ENCODE measurements at regions not wholly inside any gene's neighbourhood (a gene's known extent, or its start where the extent isn't known, plus 50 kb on each side); places are given as distances from the start of the nearest gene placed in this dataset.

GRCh38 chr2:238717084-238717483 is 130.8 kb upstream of the TWIST2 start:
- WGBS (ENCODE audit: insufficient coverage): 76% methylated on average over 5 of the region's 9 CpGs
- Histone ChIP-seq H3K36me3 (replicated peaks in 1 of 2; ENCODE audit: control extremely low read depth in 1 of 2, control insufficient read depth in 1 of 2, extremely low read depth in 1 of 2, insufficient read depth in 2 of 2, low read length in 1 of 2) (no peaks in the 10 kb centered on the region), H3K4me2 (replicated peaks; ENCODE audit: low read depth, low read length, poor library complexity, severe bottlenecking) (no peak overlapping the region), H3K9me3 (ENCODE audit: control extremely low read depth in 1 of 3, control insufficient read depth in 2 of 3, insufficient read depth in 1 of 3, low read length in 2 of 3) (peaks cover 0 to 20% (median 0%) of the 10 kb centered on the region in 3 donors), H3K4me3 (ENCODE audit: control extremely low read depth in 1 of 5, extremely low read depth in 1 of 5, insufficient read depth in 1 of 5, low read depth in 2 of 5, low read length in 4 of 5) (no peak overlapping the region), H2AFZ (ENCODE audit: insufficient read depth, low read depth, low read length, poor library complexity, severe bottlenecking) (no peak overlapping the region), H3K27me3 (replicated peaks in 1 of 4; ENCODE audit: control extremely low read depth in 1 of 4, control insufficient read depth in 3 of 4, insufficient read depth in 4 of 4, low read length in 3 of 4) (peaks cover 0 to 3% (median 1%) of the 10 kb centered on the region in 4 experiments), H3K9ac (ENCODE audit: low read length) (no peak overlapping the region), H3K4me1 (ENCODE audit: control insufficient read depth in 2 of 2, insufficient read depth in 2 of 2, low read length in 2 of 2) (no peaks in the 10 kb centered on the region), H3K79me2 (ENCODE audit: control insufficient read depth, insufficient read depth, low read length) (no peaks in the 10 kb centered on the region), H3K27ac (ENCODE audit: low read length in 2 of 2) (no peak overlapping the region), H4K20me1 (ENCODE audit: control insufficient read depth, insufficient read depth, low read length, poor library complexity, severe bottlenecking) (no peaks in the 10 kb centered on the region)
- Mint-ChIP-seq H3K27me3 (peaks cover 7% of the 10 kb centered on the region), H3K4me1 (no peaks in the 10 kb centered on the region), H3K4me3 (no peak overlapping the region), H3K27ac (no peak overlapping the region), H3K9me3 (ENCODE audit: insufficient read depth) (no peaks in the 10 kb centered on the region)
- intact Hi-C loops (cut with micrococcal nuclease): no loop called here
- no peak for TF ChIP-seq EZH2 (IDR thresholded peaks at IDR 0.05; ENCODE audit: borderline replicate concordance, insufficient read depth, low read depth, low read length, poor library complexity, severe bottlenecking)
- TF ChIP-seq, protein P1, sequence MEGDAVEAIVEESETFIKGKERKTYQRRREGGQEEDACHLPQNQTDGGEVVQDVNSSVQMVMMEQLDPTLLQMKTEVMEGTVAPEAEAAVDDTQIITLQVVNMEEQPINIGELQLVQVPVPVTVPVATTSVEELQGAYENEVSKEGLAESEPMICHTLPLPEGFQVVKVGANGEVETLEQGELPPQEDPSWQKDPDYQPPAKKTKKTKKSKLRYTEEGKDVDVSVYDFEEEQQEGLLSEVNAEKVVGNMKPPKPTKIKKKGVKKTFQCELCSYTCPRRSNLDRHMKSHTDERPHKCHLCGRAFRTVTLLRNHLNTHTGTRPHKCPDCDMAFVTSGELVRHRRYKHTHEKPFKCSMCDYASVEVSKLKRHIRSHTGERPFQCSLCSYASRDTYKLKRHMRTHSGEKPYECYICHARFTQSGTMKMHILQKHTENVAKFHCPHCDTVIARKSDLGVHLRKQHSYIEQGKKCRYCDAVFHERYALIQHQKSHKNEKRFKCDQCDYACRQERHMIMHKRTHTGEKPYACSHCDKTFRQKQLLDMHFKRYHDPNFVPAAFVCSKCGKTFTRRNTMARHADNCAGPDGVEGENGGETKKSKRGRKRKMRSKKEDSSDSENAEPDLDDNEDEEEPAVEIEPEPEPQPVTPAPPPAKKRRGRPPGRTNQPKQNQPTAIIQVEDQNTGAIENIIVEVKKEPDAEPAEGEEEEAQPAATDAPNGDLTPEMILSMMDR (IDR thresholded peaks at IDR 0.05): no peak
- ATAC-seq (ENCODE audit: low read depth) (no peak), DNase-seq (no peak)
- CTCF ChIA-PET: no interaction called here
- POLR2A ChIA-PET: no interaction called here

- H3K4me3 ChIP-seq (ENCODE audit: control extremely low read depth in 1 of 5, extremely low read depth in 1 of 5, insufficient read depth in 1 of 5, low read depth in 2 of 5, low read length in 4 of 5): no peak overlapping the region
- Mint-ChIP-seq H3K27me3 (peaks cover 7% of the 10 kb centered on the region), H3K4me3 (no peak overlapping the region), H3K9me3 (ENCODE audit: insufficient read depth) (no peaks in the 10 kb centered on the region), H3K27ac (no peak overlapping the region), H3K4me1 (no peaks in the 10 kb centered on the region)
- no peaks in the 10 kb centered on the region for H3K36me3 ChIP-seq (replicated peaks in 1 of 2; ENCODE audit: control extremely low read depth in 1 of 2, control insufficient read depth in 1 of 2, extremely low read depth in 1 of 2, insufficient read depth in 2 of 2, low read length in 1 of 2)
- H3K9ac ChIP-seq (ENCODE audit: low read length): no peak overlapping the region
- intact Hi-C loops (cut with micrococcal nuclease): no loop called here
- 93% methylated on average over 10 of the region's 10 CpGs for WGBS (ENCODE audit: insufficient coverage)
- TF ChIP-seq EZH2 (IDR thresholded peaks at IDR 0.05; ENCODE audit: borderline replicate concordance, insufficient read depth, low read depth, low read length, poor library complexity, severe bottlenecking): no peak
- TF ChIP-seq, protein P1 (IDR thresholded peaks at IDR 0.05): no peak
- no peaks in the 10 kb centered on the region for H3K4me1 ChIP-seq (ENCODE audit: control insufficient read depth in 2 of 2, insufficient read depth in 2 of 2, low read length in 2 of 2)
- DNase-seq: no peak
- ChIA-PET CTCF (no interaction called here), POLR2A (no interaction called here)
- ATAC-seq (ENCODE audit: low read depth): no peak
- H3K79me2 ChIP-seq (ENCODE audit: control insufficient read depth, insufficient read depth, low read length): no peaks in the 10 kb centered on the region
- H2AFZ ChIP-seq (ENCODE audit: insufficient read depth, low read depth, low read length, poor library complexity, severe bottlenecking): no peak overlapping the region
- H3K4me2 ChIP-seq (replicated peaks; ENCODE audit: low read depth, low read length, poor library complexity, severe bottlenecking): no peak overlapping the region
- no peaks in the 10 kb centered on the region for H4K20me1 ChIP-seq (ENCODE audit: control insufficient read depth, insufficient read depth, low read length, poor library complexity, severe bottlenecking)
- H3K9me3 ChIP-seq (ENCODE audit: control extremely low read depth in 1 of 3, control insufficient read depth in 2 of 3, insufficient read depth in 1 of 3, low read length in 2 of 3): peaks cover 0 to 23% (median 0%) of the 10 kb centered on the region in 3 donors
- peaks cover 0 to 3% (median 1%) of the 10 kb centered on the region in 4 experiments for H3K27me3 ChIP-seq (replicated peaks in 1 of 4; ENCODE audit: control extremely low read depth in 1 of 4, control insufficient read depth in 3 of 4, insufficient read depth in 4 of 4, low read length in 3 of 4)
- H3K27ac ChIP-seq (ENCODE audit: low read length in 2 of 2): no peak overlapping the region
Observed at GRCh38 chr2:238719641-238720040, 128.2 kb upstream of the TWIST2 start.

Measured in B cell (primary cell).